ENCODE measurements at regions not wholly inside any gene's neighbourhood (a gene's known extent, or its start where the extent isn't known, plus 50 kb on each side); places are given as distances from the start of the nearest gene placed in this dataset.
"Not testable (repeated sequence)": the region's sequence is repeated elsewhere in the genome, so short reads cannot be mapped to it uniquely, and the experiment has no call there.

- DNase-seq, result no peak
Measured at GRCh38 chr2:64880193-64880951, 108.8 kb upstream of the SLC1A4 start.

- no peak for DNase-seq
Measured at GRCh38 chr2:64881037-64881492, 108.1 kb upstream of the SLC1A4 start.

GRCh38 chr2:64887565-64887964 lies 101.6 kb upstream of the SLC1A4 start:
- DNase-seq, result no peak

- DNase-seq, result no peak
Measured at GRCh38 chr2:64888591-64889309, 100.4 kb upstream of the SLC1A4 start.

GRCh38 chr2:64889803-64890202 lies 99.4 kb upstream of the SLC1A4 start:
- no peak for DNase-seq

GRCh38 chr2:64896572-64896971 lies 92.6 kb upstream of the SLC1A4 start:
- DNase-seq, result not testable (repeated sequence)

- DNase-seq, result no peak
Measured at GRCh38 chr2:64899081-64899865, 89.9 kb upstream of the SLC1A4 start.

GRCh38 chr2:64899876-64900275 lies 89.3 kb upstream of the SLC1A4 start:
- not testable (repeated sequence) for DNase-seq

GRCh38 chr2:64904413-64905329 lies 84.5 kb upstream of the SLC1A4 start:
- no peak for DNase-seq

GRCh38 chr2:64905338-64906024 lies 83.7 kb upstream of the SLC1A4 start:
- no peak for DNase-seq

GRCh38 chr2:64906853-64907536 lies 82.2 kb upstream of the SLC1A4 start:
- DNase-seq, result no peak

- no peak for DNase-seq
Measured at GRCh38 chr2:64908406-64908805, 80.8 kb upstream of the SLC1A4 start.

GRCh38 chr2:64910523-64910922 lies 78.7 kb upstream of the SLC1A4 start:
- no peak for DNase-seq

GRCh38 chr2:64910972-64911433 lies 78.2 kb upstream of the SLC1A4 start:
- DNase-seq, result no peak

GRCh38 chr2:64913357-64913869 lies 75.8 kb upstream of the SLC1A4 start:
- DNase-seq, result peak; percentile 14 to 17

- no peak for DNase-seq
Measured at GRCh38 chr2:64914247-64914646, 75.0 kb upstream of the SLC1A4 start.

GRCh38 chr2:64914735-64915509 lies 74.3 kb upstream of the SLC1A4 start:
- peak in 1 of 2 donors; percentile 13 for DNase-seq

- DNase-seq, result no peak
Measured at GRCh38 chr2:64915510-64915900, 73.7 kb upstream of the SLC1A4 start.

GRCh38 chr2:64918220-64918886 lies 70.8 kb upstream of the SLC1A4 start:
- DNase-seq, result no peak

All from CD4-positive, alpha-beta T cell treated with Interleukin-1 beta for 1 hour (primary cell).